ENCODE measurements at regions not wholly inside any gene's neighbourhood (a gene's known extent, or its start where the extent isn't known, plus 50 kb on each side); places are given as distances from the start of the nearest gene placed in this dataset.

DNA sequence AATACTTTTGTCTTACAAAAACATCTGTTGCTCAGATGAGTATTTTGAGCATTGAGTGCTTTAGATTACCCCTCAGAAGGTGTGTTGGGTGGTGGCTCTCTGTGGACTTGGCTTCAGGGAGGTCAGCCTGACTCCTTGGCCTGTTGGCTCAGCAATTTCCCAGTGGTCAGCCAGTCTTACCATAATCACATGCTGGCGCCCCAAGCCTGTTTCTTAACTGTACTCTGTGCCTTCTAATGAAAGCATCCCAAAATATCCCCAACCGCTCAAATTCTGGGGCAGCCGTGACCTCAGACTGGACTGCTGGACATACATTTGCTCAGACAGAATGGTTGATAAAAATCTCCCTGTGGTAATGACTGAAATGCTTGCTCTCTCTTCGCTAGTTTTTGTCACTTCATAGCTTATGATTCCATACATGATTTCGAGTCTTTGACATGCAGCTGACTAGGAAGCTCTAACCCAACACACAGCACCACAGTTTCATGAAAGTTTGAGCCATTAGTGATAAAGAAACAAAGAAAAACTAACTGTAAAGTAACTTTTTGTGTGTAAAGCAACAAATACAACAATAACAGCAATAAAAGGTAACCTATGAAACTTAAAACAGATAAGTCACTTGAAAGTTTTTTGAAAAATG, 562.2 kb upstream of the MEF2C start:
- no peak for DNase-seq
- in situ Hi-C loops (cut with MboI; ENCODE audit: low pct_ligation_motif_present in 1 of 4, low pct_unique_long_range_greater_than_20kb in 1 of 4, low sequenced_read_pairs in 3 of 4) (no loop called here), intact Hi-C loops (cut with DNase I; ENCODE audit: low total_unique reads) (no loop called here)
- H3K4me3 ChIP-seq, result no peak overlapping the region
- no peak overlapping the region for H3K27ac ChIP-seq
- WGBS, 2 donors (ENCODE audit: low coverage in 1 of 2), result 84% methylated on average over 5 of the region's 5 CpGs; no CpG with 5 or more reads in 1 of the 2 donors
- H3K36me3 ChIP-seq, result no peaks in the 10 kb centered on the region
- no peaks in the 10 kb centered on the region for H3K9me3 ChIP-seq
- no peaks in the 10 kb centered on the region for H3K27me3 ChIP-seq
- TF ChIP-seq, protein P1, sequence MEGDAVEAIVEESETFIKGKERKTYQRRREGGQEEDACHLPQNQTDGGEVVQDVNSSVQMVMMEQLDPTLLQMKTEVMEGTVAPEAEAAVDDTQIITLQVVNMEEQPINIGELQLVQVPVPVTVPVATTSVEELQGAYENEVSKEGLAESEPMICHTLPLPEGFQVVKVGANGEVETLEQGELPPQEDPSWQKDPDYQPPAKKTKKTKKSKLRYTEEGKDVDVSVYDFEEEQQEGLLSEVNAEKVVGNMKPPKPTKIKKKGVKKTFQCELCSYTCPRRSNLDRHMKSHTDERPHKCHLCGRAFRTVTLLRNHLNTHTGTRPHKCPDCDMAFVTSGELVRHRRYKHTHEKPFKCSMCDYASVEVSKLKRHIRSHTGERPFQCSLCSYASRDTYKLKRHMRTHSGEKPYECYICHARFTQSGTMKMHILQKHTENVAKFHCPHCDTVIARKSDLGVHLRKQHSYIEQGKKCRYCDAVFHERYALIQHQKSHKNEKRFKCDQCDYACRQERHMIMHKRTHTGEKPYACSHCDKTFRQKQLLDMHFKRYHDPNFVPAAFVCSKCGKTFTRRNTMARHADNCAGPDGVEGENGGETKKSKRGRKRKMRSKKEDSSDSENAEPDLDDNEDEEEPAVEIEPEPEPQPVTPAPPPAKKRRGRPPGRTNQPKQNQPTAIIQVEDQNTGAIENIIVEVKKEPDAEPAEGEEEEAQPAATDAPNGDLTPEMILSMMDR (IDR thresholded peaks at IDR 0.05), result no peak
- no peak for TF ChIP-seq POLR2A (IDR thresholded peaks at IDR 0.05)
- no peaks in the 10 kb centered on the region for H3K4me1 ChIP-seq

DNA sequence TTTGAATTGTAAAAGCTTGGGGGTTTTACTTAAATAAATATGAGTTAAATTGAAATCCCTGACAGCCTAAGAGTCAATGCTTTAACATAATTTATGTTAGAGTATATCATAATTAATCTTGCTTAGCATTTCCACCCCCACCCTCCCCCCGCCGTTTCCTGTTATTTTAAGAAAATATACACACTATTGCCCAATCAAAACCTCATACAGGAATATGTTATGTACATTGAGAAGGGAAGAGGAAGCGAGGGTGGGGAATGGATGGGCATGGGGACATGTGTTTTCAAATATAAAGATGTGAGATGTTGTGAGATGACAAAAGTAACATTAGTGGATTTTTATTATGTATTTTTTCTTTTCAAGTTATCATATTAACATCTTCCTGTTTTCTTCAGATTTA, 561.1 kb upstream of the MEF2C start:
- 66 to 69% methylated on average over 3 of the region's 3 CpGs for WGBS, 2 donors (ENCODE audit: low coverage in 1 of 2)
- Histone ChIP-seq H3K4me1 (no peaks in the 10 kb centered on the region), H3K36me3 (no peaks in the 10 kb centered on the region), H3K27ac (no peak overlapping the region), H3K27me3 (no peaks in the 10 kb centered on the region), H3K4me3 (no peak overlapping the region), H3K9me3 (no peaks in the 10 kb centered on the region)
- DNase-seq, result no peak
- in situ Hi-C loops (cut with MboI; ENCODE audit: low pct_ligation_motif_present in 1 of 4, low pct_unique_long_range_greater_than_20kb in 1 of 4, low sequenced_read_pairs in 3 of 4), result no loop called here
- TF ChIP-seq, protein P1 (IDR thresholded peaks at IDR 0.05), result no peak
- TF ChIP-seq POLR2A (IDR thresholded peaks at IDR 0.05) (no peak), POLR2AphosphoS5 (IDR thresholded peaks at IDR 0.05) (no peak), EP300 (IDR thresholded peaks at IDR 0.05; ENCODE audit: low read depth) (no peak)
- intact Hi-C loops (cut with DNase I; ENCODE audit: low total_unique reads), result no loop called here

DNA sequence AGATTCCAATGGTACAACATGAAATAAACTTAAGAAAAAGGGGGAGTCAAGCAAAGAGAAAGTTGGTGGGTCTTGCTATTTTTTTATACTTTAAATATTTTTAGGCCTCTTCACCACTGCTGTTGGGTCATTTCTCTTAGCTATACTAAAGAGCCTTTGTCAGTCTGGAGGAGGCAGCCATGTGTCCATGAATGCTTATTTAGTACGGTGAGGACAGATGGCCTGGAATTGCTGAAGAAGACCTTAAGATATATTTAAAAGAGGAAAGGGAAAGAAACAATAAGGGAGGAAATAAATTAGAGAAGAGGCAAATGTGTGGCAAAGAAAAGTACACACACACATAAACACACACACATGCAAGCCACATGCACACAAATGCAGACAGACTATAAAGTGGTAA, 560.5 kb upstream of the MEF2C start:
- WGBS, 2 donors (ENCODE audit: low coverage in 1 of 2), result 45 to 55% methylated on average over 1 of the region's 1 CpG
- intact Hi-C loops (cut with DNase I; ENCODE audit: low total_unique reads), result no loop called here
- TF ChIP-seq EP300 (IDR thresholded peaks at IDR 0.05; ENCODE audit: low read depth) (no peak), POLR2A (IDR thresholded peaks at IDR 0.05) (no peak), POLR2AphosphoS5 (IDR thresholded peaks at IDR 0.05) (no peak)
- TF ChIP-seq, protein P1 (IDR thresholded peaks at IDR 0.05), result no peak
- Histone ChIP-seq H3K4me1 (no peaks in the 10 kb centered on the region), H3K4me3 (no peak overlapping the region), H3K9me3 (no peaks in the 10 kb centered on the region), H3K27ac (no peak overlapping the region), H3K36me3 (no peaks in the 10 kb centered on the region), H3K27me3 (no peaks in the 10 kb centered on the region)
- in situ Hi-C loops (cut with MboI; ENCODE audit: low pct_ligation_motif_present in 1 of 4, low pct_unique_long_range_greater_than_20kb in 1 of 4, low sequenced_read_pairs in 3 of 4), result no loop called here
- no peak for DNase-seq

DNA sequence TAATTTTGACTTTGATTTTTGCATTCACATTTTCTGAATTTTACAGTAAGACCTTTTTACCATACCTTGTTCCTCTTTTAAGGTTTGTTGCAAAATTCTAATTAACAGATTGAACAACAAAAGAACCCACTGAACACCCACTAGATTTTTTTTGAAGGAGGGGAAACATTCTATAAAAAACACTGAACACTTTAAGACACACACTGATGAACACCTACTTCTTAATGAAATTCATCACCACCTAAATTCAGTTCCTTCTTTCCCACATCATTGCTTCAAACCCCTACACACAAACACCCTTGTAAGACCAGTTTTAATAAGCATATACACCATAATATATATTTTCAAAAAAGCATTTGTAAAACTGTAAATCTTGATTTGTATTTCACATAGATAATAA, 559.0 kb upstream of the MEF2C start:
- H3K4me3 ChIP-seq, result no peak overlapping the region
- no peaks in the 10 kb centered on the region for H3K36me3 ChIP-seq
- TF ChIP-seq EP300 (IDR thresholded peaks at IDR 0.05; ENCODE audit: low read depth) (no peak), POLR2A (IDR thresholded peaks at IDR 0.05) (no peak), POLR2AphosphoS5 (IDR thresholded peaks at IDR 0.05) (no peak)
- TF ChIP-seq, protein P1 (IDR thresholded peaks at IDR 0.05), result no peak
- H3K27ac ChIP-seq, result no peak overlapping the region
- H3K4me1 ChIP-seq, result no peaks in the 10 kb centered on the region
- intact Hi-C loops (cut with DNase I; ENCODE audit: low total_unique reads) (no loop called here), in situ Hi-C loops (cut with MboI; ENCODE audit: low pct_ligation_motif_present in 1 of 4, low pct_unique_long_range_greater_than_20kb in 1 of 4, low sequenced_read_pairs in 3 of 4) (no loop called here)
- DNase-seq, result no peak
- no peaks in the 10 kb centered on the region for H3K27me3 ChIP-seq
- no peaks in the 10 kb centered on the region for H3K9me3 ChIP-seq
